GM19328 (cell line): ENCODE measurements at regions not wholly inside any gene's neighbourhood (a gene's known extent, or its start where the extent isn't known, plus 50 kb on each side); places are given as distances from the start of the nearest gene placed in this dataset.

Source experiments
- ATAC-seq: cut with Tn5 transposase; IDR thresholded peaks from one replicate; pipeline ENCODE4 v1.9.1; 2021; ENCODE audit warnings: mild to moderate bottlenecking, moderate library complexity; ENCODE audit not compliant: unreplicated experiment

DNA sequence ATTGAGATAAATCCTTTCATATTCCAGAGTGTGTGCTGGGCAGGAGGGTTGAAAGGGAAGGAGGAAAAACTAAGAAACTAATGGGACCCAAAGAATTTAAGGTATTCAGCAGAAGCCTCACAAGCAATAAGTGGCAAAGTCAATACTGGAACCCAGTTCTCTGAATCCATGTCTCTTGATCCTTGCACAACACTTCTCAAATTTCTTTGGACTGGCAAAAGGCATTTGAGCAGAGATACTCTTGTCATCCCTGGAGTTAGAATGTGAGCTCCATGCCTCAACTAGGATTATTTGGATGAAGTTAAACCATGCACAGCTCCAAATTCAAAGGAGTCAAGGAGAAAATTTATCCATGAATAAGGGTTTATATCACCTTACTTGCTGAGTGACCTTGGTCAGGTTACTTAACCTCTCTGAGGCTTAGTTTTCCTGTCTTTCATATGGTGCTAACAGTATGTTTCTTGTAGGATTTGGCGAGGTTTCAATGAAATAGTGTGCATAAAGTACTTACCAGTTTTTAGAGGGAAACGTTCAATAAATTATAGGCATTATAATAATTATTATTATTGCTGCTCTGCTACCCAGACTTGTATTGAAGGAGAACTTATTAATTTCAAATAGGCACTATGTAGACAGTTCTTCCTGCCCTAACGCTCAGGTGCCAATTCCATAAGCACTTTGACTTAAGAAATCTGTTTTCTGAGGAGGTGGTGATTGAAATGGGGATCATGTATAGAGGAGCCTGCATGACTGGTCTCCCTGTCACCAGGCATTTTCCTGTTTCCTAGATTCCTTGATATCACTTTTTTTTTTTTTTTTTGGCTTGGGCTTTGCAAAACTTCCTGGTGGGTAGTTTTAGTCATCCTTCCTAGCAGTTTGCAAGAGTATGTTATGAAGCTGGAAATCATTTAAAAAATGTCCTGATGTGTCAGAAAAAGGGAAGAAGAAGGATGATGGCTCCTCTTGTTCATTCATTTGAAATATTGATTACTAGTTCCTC, 125.0 kb upstream of the JUN start:
- ATAC-seq: no peak

GRCh38 chr1:58909914-58910681, 126.3 kb upstream of the JUN start:
- no peak for ATAC-seq

DNA sequence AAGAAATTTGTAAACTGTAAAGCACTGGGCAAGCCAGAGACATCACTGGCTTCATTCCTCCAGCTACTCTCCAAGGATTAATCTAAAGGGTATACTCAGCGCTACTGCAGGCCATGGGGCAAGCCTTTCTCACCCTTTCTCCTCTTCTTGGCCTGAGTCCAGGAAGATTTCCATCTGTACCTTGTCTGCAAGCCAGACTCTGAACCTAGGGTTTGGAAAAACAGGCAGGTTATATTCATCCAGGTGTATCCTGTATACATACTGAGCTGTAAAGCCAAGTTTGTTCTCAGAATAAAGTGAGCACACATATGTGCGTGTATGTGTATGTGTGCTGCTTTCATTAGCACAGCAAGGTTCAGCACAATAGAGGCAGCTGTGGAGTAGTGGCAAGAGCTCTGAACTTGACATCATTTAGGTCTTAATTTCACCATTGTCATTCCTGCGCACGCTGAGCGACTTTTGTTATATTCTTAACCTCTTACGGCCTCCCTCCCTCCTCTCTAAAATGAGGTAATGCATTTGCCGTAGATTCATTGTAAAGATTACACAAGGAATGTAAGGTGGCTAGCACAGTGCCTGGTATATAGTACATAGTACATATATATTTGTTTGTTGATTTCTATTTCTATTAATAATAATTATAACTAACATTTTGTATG, 128.1 kb upstream of the JUN start:
- no peak for ATAC-seq

- ATAC-seq: no peak
These were observed 131.1 kb upstream of the JUN start for GRCh38 chr1:58914925-58915324.

DNA sequence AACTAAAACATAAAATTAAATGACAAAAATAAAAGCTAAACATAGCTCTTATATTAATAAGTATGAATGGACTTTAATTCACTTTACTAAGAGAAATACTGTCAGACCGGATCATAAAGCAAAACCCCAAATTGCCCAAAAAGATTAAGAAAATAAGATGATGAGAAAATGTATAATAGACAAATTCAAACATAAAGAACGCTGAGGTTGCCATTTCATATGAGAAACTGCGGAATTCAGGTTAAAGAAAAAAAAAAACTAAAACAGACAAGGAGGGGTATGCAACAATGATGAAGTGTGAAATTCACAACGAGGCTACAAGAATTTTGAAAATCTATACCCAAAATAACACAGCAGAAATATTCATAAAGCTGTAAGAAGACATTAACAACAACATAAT, 133.6 kb upstream of the JUN start:
- no peak for ATAC-seq

DNA sequence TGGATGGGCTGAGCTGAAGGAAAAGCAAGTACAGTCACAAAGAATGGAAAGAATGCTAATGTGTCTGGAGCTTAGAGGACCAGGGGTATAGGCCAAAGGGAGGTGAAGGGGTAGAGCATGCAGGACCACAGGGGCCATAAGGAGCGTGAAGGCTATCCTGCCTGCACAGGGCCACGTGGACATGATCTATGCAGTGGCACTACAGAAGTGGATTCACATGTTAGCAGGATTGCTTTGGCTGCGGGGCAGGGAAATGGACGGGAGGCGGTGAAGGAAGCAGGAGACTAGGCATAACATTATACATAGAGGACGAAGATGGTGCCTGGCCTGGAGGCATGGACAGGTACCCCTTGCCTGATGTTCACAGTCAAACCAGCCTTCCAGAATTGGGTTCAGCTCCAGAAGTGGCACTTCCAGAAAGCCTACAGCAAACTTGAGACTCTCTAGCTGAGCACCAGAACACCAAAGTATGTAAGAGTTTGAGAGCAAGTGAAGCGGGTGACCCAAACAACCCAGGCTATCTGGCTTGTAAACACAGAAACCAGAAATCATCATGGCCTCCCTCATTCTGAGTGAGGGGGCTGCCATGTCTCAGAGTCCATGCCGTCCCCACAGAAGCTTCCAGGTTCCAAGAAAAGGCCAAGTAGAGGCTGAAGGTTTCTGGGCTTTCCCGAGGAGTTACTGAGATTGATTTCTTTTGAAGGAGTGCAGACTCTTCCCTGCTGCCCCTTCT, 135.5 kb upstream of the JUN start:
- ATAC-seq: no peak

- no peak for ATAC-seq
These were observed 136.1 kb upstream of the JUN start for GRCh38 chr1:58919959-58920321.

- no peak for ATAC-seq
These were observed 137.5 kb upstream of the JUN start for GRCh38 chr1:58921342-58921741.

DNA sequence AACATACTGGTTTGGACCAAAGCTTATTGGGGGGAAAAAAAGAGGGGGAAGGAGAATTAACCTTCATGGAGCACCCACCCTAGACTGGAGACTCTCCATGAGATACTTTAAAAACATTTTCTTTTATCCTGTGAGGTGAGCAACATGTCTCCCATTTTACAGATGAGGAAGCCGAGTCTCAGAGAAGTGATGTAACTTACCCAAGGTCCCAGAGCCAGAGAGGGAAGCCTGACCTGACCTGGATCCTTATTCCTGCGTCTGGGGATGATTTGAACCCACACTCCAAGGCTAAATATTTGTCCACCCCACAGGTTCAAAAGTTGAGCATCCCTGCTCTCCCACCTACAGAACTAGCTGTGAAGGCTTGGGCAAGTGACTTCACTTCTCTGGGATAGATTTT, 137.9 kb upstream of the JUN start:
- ATAC-seq: no peak

DNA sequence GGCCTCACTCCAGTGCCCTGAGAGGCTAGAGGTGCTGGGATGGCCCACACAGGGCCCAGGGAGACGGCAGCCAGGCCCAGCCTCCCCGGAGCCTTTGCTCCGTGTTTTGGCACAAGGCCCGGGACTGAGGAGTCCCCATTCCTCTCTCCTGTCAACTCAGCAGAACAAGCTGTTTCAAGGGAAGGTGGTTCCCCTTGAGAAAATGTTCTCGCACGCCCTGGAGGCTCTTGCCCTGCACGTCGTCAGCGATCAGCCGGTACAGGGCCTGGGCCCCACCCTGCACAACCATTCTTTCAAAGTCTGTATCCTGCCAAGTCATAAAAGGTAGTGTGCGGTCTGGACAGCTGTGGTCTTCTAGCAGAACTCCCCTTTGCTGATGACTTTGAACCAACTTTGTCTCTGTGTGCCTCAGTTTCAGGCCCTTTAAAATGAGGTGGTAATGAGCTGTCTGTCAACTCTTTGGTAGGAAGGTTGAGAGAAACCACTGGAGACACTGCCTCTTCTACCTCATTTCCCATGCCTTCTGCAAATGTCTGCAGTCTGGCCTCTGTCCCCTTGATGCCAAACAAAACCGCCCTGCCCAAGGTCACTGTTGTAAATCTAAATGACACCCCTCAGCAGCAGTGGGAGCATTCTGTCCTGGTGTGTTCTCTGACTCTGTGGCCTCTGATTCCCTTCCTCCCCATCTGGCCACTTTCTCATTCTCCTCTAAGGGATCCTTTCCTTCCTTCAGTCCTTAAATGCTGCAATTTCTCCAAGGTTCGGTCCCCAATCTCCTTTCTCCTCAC, 138.6 kb upstream of the JUN start:
- peak; percentile 87 for ATAC-seq

DNA sequence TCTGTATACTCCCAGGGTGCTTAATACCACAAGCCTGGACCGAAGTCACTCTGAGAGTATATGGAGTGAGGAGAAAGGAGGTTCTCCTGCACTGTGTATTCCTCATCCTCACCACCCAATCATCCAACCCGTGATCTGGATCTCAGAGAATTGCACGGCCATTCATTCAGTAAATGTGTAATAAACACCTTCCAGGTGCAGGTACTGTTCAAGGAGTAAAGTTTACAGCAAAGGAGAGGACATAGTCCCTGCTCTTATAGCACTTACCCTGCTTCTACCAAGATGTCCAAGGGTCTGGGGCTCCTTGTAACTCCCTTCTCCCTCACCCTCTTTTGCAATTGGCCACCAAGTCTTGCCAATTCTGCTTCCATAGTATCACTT, 139.2 kb upstream of the JUN start:
- ATAC-seq: no peak

GRCh38 chr1:58924016-58924565, 140.2 kb upstream of the JUN start:
- no peak for ATAC-seq

- ATAC-seq: no peak
These were observed 141.0 kb upstream of the JUN start for GRCh38 chr1:58924821-58925220.

- no peak for ATAC-seq
These were observed 141.4 kb upstream of the JUN start for GRCh38 chr1:58925247-58925646.

DNA sequence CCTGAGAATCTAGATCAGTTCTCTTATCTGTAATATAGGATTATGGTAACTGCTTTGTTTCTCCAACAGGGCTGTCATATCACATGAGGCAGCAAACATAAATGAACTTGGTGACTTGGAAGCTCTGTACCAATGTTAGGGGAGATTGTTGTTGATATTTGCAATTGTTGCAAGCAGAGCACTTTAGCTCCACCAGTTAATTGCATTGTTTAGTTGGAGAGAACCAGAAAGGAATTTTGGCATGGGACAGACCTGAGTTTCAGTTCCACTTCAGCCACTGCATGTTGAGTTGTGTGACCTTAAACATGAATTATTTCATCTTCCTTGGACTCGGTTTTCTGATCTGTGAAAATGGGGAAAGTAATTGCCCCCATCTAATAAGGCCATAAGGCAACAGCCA, 142.3 kb upstream of the JUN start:
- ATAC-seq: no peak

GRCh38 chr1:58927041-58927721, 143.3 kb upstream of the JUN start:
- ATAC-seq: no peak

GRCh38 chr1:58927722-58928085, 143.9 kb upstream of the JUN start:
- ATAC-seq: no peak

GRCh38 chr1:58928514-58928913, 144.7 kb upstream of the JUN start:
- no peak for ATAC-seq

- ATAC-seq: no peak
These were observed 146.0 kb upstream of the JUN start for GRCh38 chr1:58929671-58930325.
